ENCODE measurements at regions not wholly inside any gene's neighbourhood (a gene's known extent, or its start where the extent isn't known, plus 50 kb on each side); places are given as distances from the start of the nearest gene placed in this dataset.
"Not testable (repeated sequence)": the region's sequence is repeated elsewhere in the genome, so short reads cannot be mapped to it uniquely, and the experiment has no call there.

GRCh38 chr2:111373060-111373459 lies 252.3 kb downstream of the BCL2L11 start:
- not testable (repeated sequence) for DNase-seq

GRCh38 chr2:111373989-111374388 lies 253.3 kb downstream of the BCL2L11 start:
- not testable (repeated sequence) for DNase-seq

GRCh38 chr2:111374734-111375133 lies 254.0 kb downstream of the BCL2L11 start:
- DNase-seq, result not testable (repeated sequence)

DNA sequence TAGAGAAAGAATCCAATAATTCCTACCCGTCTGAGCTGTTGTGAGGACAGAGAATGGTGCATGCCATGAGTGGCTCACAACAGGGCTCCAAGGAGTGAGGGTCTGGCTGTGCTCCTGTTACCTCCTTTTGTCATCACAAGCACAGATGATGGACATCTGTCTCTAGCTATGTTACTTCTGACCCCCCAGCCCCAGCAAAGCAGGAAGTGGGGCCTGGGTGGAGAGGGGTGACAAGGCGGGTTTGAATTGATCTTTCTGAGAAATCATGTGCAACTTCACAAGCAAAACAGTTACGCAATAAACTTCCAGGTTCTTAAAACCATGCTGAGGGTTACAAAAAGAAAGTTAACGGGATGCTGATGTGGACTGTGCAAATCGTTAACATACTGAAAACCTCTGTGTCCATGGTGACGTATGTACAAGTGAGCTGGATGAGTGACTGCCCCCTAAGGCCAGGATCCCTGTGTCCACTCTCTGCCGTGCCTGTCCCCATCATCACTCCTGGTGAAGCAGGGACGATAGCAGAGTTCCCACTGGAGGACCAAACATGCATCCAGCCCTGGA lies 254.7 kb downstream of the BCL2L11 start:
- not testable (repeated sequence) for DNase-seq

- DNase-seq, result not testable (repeated sequence)
Observed at GRCh38 chr2:111376272-111376970, 255.7 kb downstream of the BCL2L11 start.

DNA sequence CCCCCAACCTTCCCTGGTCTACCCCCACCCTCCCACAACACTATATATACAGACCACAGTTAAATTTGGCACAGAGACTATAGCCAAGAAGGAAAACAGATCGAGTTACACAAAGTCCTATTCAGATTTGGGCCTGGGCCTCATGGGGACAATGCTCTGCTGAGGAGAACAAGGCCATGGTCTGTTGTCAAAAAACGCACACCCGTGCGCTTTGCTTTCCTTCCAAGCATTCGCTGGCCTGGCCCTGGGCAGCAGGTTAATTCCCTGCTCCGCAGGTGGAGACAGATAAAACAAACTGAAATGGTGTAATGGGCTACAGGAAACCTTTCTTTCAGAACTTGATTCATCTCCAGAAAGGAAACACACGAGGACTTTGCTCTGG lies 256.2 kb downstream of the BCL2L11 start:
- not testable (repeated sequence) for DNase-seq

DNA sequence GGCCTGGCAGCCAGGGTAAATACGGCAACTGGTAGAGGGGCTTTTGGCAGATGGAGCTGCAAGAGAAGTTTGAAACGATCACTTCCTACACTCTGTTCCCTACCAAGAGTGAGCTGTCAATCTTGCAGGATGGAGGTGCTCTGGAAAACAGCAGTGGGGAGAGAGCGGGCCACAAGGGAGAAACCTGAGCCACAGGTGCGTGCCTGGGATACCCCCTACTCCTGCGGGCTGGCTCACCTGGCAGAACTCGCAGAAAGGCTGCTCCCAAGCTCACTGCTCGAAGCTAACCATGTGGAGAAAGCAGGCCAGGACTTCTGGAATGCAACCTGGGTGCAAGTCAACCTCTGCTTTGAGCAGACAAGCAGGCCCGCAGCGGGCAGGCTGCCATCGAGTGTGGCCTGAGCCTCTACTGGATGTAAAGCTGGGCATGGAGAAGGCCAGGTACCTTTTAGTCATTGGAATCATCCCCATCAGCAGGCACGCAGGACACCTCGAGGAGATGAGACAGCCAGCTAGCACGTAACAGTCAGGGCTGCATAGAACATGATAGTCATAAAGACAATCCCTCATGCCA lies 256.8 kb downstream of the BCL2L11 start:
- not testable (repeated sequence) for DNase-seq

DNA sequence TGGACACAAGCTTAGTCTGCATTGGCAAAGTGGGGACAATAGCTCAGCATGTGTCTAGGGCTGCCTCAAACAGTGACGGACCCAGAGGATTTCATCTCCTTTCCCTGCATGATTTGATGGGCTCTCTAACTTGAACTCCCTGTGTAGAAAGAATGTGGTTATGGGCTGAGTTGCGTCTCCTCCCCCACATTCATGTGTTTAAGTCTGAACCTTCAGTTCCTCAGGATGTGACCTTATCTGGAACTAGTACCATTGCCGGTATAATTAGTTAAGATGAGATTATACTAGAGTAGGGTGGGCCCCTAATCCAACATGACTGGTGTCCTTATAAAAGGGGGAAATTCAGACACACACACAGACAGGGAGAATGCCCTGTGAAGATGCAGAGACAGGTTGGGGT lies 257.6 kb downstream of the BCL2L11 start:
- DNase-seq, result not testable (repeated sequence)

GRCh38 chr2:111380733-111381439 lies 260.2 kb downstream of the BCL2L11 start:
- DNase-seq, result not testable (repeated sequence)

GRCh38 chr2:111381530-111382306 lies 261.0 kb downstream of the BCL2L11 start:
- DNase-seq, result not testable (repeated sequence)

GRCh38 chr2:111382507-111382906 lies 261.8 kb downstream of the BCL2L11 start:
- not testable (repeated sequence) for DNase-seq

DNA sequence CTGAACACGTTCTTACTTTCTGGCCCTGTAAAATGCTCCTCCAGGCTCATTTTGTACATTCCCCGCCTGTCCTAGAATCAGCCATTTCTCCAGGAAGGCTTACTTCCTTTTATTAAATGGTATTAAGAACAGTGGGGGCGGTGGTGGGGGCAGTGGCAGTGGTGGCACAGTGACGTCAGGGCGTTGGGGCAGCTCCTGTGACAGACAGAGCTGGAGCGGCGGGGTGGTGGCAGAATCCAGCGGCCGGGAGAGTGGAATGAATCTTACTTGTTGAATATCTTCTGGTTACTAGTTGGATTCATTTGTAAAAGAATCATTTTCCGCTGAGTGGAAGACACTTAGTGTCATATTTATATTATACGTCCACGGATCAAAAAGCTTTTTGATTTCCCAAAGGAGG lies 262.6 kb downstream of the BCL2L11 start:
- DNase-seq, result not testable (repeated sequence)

DNA sequence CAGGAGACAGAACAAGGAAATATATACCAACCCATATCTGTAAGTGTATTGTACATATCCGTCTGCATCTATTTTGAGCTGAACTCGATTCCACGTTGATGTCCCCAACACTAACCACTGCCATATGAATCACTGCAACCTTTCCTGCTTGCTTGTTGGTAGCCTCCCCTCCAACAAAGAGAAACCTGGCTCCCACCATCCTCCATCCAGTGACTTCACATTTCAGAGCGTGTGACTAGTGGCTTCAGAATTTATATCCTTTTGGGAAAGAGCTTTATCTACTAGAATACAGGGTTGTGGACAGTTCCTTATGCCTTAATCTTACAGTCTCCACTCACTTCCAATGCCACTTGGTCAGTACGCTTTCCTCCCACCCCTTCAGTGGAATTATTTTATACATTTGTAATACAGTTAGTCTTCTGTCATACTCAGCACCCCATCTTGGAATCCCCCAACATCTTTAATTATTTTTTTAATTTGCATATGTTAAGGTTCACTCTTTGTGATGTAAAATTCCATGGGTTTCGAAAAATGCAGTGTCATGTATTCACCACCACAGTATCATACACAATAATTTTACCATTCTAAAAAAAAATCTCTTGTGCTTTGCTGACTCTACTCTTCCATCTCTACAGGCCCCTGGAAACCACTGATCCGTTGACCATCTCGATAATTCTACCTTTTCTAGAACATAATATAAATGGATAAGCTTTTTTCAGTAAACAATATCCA lies 264.7 kb downstream of the BCL2L11 start:
- not testable (repeated sequence) for DNase-seq

- not testable (repeated sequence) for DNase-seq
Observed at GRCh38 chr2:111390605-111391004, 269.9 kb downstream of the BCL2L11 start.

DNA sequence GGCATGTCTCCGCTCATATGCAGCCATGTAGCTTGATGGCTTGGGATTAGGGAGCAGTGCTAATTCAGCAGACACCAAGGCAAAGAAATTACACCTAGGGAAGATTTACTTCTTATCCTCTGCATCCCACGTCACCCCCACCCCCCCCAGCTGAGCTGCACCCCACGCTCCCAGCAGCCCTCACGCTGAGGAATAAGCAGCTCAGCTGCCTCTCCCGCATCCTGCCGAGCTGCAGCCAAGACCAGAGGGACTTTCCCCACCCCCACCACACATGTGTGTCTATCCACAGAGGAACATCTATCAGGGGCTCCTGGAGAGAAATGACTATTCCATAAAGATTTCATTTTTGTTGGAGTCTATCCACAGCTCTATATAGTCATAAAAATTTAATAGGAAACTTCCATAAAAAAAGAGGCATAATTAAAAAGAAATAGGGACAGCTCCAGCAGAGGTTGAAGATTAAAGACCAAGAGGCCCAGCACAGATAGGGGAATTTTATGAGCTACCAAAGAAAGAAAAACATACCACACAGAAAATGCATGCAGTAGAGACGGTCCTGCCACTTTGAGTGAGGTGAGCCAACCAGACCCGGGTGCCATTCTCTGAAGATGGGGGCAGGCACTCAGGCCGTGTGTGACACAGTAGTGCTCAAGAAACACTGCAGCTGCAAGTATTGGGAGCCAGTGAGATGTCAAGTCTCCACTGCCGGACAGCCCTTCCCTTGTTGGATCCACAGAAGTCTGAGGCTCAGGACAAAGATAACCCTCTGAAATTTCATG lies 274.8 kb downstream of the BCL2L11 start:
- not testable (repeated sequence) for DNase-seq

GRCh38 chr2:111400598-111401253 lies 280.0 kb downstream of the BCL2L11 start:
- not testable (repeated sequence) for DNase-seq

DNA sequence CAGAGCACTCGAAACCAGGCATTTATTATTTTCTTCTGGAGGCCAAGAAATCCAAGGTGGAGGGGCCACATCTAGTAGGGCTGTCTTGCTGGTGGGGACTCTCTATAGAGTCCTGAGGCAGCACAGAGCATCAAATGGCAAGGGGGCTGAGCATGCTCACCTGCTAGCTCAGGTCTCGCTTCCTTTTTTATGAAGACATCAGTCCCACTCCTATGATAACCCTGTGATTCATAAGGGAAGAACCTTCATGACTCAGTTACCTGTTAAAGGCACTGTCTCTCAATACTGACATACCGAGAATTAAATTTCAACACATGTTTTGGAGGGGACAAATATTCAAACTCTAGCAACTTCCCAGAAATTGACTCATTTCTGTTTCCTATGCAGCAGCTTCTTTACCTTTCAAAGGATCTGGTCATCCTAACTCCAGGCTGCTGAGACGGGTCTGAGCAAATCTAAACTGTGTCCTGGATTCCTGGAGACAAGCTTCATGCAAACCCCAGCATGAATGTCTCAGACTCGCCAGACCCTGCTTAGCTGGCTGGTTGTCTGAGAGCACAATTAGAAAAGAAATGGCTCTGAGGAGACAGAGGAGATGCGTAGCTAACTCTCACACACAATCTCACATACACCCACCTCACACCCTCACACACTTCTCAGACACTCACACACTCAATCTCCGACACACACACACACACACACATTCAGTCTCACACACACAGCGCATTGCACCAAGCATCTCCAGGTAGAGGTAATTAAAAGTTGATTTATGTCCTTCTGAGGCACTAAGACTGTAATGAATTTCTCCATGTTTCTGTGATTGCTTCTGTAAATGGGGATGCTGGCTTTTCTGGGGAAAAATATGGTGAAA lies 280.8 kb downstream of the BCL2L11 start:
- DNase-seq, result not testable (repeated sequence)

- not testable (repeated sequence) for DNase-seq
Observed at GRCh38 chr2:111402450-111402849, 281.7 kb downstream of the BCL2L11 start.

- DNase-seq, result not testable (repeated sequence)
Observed at GRCh38 chr2:111403287-111403686, 282.6 kb downstream of the BCL2L11 start.

DNA sequence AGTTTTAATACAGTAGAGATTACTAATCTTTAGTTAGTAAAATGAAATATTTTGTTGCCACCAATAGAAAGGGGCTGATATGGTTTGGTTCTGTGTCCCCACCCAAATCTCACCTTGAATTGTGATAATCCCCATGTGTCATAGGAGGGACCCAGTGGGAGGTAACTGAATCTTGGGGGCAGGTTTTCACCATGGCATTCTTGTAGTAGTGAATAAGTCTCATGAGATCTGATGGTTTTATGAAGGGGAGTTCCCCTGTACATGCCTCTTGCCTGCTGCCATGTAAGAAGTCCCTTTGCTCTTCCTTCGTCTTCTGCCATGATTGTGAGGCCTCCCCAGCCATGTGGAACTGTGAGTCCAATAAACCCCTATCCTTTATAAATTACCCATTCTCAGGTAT lies 285.9 kb downstream of the BCL2L11 start:
- not testable (repeated sequence) for DNase-seq
